Right lobe of liver (tissue), 6 donors: ENCODE measurements at regions not wholly inside any gene's neighbourhood (a gene's known extent, or its start where the extent isn't known, plus 50 kb on each side); places are given as distances from the start of the nearest gene placed in this dataset.

Source experiments
- ATAC-seq, 4 donors: fragments of 200-7000 bp; cut with Tn5 transposase; one replicate each; pipeline ENCODE4 v1.9.1; 2020; ENCODE audit warnings: mild to moderate bottlenecking in 4 of 4, moderate library complexity in 4 of 4
- DNase-seq, 3 donors: peaks; one replicate each; pipeline ENCODE4 v3.0.0-alpha.2; 2020
- H3K27ac ChIP-seq, 3 donors: fragments of 200-600 bp; one replicate each; pipeline ENCODE4 v1.8.0; 2022
- H3K27me3 ChIP-seq, 2 donors: fragments of 200-600 bp; one replicate each; pipeline ENCODE4 v1.8.0; 2022
- H3K36me3 ChIP-seq, 4 donors: fragments of 200-600 bp; sonication (generic) in 1 of 4; one replicate each; pipeline versions ENCODE4 v1.5.1 to v1.8.0; 2017 to 2022; ENCODE audit warnings: control low read depth in 1 of 4
- H3K4me1 ChIP-seq, 4 donors: fragments of 200-600 bp; sonication (generic) in 1 of 4; one replicate each; pipeline versions ENCODE4 v1.5.1 to v1.8.0; 2017 to 2022; ENCODE audit warnings: control low read depth in 1 of 4
- H3K4me3 ChIP-seq, 3 donors: fragments of 200-600 bp; one replicate each; pipeline ENCODE4 v1.8.0; 2022
- H3K9me3 ChIP-seq, 4 donors: fragments of 200-600 bp; sonication (generic) in 1 of 4; one replicate each; pipeline versions ENCODE4 v1.5.1 to v1.8.0; 2017 to 2022; ENCODE audit warnings: control low read depth in 1 of 4
- POLR2A ChIP-seq: fragments of 450-650 bp; IDR thresholded peaks from one replicate; pipeline ENCODE4 v1.6.1; 2017; ENCODE audit warnings: antibody characterized with exemption, mild to moderate bottlenecking
- WGBS: methylation state at CpG from one replicate; pipeline ENCODE4 v1.1.6; 2018; ENCODE audit warnings: low coverage, low lambda C conversion rate; ENCODE audit not compliant: insufficient coverage; ENCODE audit errors: missing lambda C conversion rate; 5-methylcytosine and 5-hydroxymethylcytosine counted together
- intact Hi-C, 2 donors: fragments of 100-400 bp; cut with DNase I; formaldehyde crosslinking; loops; one replicate each; pipeline versions ENCODE4 v1.11.2 to v1.14.1; 2022
- TF ChIP-seq, protein P1 (sequence below), 4 donors: fragments of 200-600 bp in 3 of 4; fragments of 450-650 bp in 1 of 4; IDR thresholded peaks; one replicate each; pipeline versions ENCODE4 v1.5.1 to v1.8.0; 2016 to 2022; ENCODE audit warnings: antibody characterized with exemption in 4 of 4, mild to moderate bottlenecking in 2 of 4
- donor health status: DM: no; HTN: yes; CAD: no.
- donor health status: DM: no; HTN: no; CAD: no.
- donor health status: DM: no; HTN: no; CAD: no.
- donor health status: DM: no; HTN: yes; CAD: no.
- donor health status: DM: no; HTN: yes; CAD: no.

DNA sequence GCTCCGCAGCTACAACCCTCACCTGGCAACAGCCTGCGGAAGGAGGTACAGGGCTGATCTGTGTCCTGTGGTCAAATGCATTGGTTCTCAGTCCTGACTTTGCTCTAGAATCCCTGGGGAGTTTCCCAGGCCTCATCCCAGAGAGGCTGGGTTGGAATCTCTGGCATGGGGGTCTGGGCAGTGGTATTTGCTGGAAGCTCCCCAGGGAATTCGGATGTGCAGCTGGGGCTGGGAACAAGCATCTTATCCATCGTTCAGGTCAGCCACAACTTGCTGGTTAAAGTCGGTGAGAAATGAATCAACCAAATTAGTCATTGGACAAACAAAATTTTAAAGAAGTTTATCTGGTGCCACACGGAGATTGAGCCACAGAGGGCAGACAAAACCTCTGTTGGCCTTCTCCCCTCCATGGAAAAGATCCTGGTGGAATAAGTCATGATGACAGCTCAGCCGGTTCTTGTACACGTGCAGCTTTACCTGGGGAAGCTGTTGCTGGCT, 231.2 kb downstream of the FOXL1 start:
- intact Hi-C loops = no loop called here
- Histone ChIP-seq H3K4me1 (no peaks in the 10 kb centered on the region), H3K4me3 (no peak overlapping the region), H3K27me3 (no peaks in the 10 kb centered on the region), H3K36me3 (no peaks in the 10 kb centered on the region), H3K27ac (no peak overlapping the region), H3K9me3 (no peaks in the 10 kb centered on the region)
- TF ChIP-seq, protein P1, sequence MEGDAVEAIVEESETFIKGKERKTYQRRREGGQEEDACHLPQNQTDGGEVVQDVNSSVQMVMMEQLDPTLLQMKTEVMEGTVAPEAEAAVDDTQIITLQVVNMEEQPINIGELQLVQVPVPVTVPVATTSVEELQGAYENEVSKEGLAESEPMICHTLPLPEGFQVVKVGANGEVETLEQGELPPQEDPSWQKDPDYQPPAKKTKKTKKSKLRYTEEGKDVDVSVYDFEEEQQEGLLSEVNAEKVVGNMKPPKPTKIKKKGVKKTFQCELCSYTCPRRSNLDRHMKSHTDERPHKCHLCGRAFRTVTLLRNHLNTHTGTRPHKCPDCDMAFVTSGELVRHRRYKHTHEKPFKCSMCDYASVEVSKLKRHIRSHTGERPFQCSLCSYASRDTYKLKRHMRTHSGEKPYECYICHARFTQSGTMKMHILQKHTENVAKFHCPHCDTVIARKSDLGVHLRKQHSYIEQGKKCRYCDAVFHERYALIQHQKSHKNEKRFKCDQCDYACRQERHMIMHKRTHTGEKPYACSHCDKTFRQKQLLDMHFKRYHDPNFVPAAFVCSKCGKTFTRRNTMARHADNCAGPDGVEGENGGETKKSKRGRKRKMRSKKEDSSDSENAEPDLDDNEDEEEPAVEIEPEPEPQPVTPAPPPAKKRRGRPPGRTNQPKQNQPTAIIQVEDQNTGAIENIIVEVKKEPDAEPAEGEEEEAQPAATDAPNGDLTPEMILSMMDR (IDR thresholded peaks at IDR 0.05) = no peak
- no peak for TF ChIP-seq POLR2A
- DNase-seq (no peak), ATAC-seq (no peak)
- 32% methylated on average over 6 of the region's 8 CpGs for WGBS

DNA sequence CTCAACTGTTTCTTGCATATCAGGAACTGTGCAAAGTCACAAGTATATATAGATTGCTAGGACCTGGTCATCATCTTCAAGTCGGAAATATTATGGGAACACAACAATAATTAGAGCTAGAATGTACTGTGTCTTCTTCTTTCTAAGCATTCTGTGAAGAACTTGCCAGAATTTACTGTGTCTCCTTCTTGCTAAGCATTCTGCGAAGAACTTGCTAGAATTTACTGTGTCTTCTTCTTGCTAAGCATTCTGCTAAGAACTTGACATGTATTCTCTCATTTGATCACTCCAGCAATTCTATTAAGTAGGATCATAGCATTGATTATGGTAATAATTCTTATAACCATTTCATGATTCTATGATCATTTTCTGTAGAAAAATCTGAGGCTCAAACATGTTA, 231.7 kb downstream of the FOXL1 start:
- no peak for DNase-seq
- no peaks in the 10 kb centered on the region for H3K36me3 ChIP-seq
- intact Hi-C loops = no loop called here
- 59% methylated on average over 2 of the region's 2 CpGs for WGBS
- H3K27me3 ChIP-seq = no peaks in the 10 kb centered on the region
- TF ChIP-seq, protein P1 (IDR thresholded peaks at IDR 0.05) = no peak
- no peak for TF ChIP-seq POLR2A
- H3K9me3 ChIP-seq = no peaks in the 10 kb centered on the region
- ATAC-seq = no peak
- no peak overlapping the region for H3K4me3 ChIP-seq
- H3K27ac ChIP-seq = no peak overlapping the region
- no peaks in the 10 kb centered on the region for H3K4me1 ChIP-seq

DNA sequence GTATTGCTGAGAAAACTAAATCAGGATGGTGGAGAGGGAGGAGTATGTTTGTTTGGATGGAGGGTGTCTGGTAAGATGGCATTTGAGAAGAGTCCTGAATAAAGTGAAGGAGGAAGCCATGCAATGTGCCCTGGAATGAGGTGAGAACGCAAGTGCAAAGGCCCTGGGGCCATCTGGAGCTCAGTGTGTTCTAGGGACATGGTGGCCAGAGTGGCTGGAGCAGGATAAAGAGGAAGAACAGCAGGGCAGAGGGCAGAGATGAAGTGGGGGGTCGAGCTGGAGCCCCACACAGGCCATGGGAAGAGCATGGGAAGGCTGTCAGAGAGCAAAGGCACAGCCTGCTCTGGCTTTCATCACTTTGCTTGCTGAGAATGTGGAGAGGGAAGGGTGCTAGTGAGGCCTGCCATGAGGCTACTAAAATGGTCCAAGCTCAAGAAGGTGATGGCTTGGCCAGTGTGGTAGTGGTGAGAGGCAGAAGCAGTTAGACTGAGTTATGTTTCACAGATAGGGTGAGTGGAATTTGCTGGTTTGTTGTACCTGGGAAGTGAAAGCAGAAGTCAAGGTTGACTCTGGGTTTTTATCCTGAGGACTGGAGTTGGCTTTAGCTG, 234.1 kb downstream of the FOXL1 start:
- Histone ChIP-seq H3K36me3 (no peaks in the 10 kb centered on the region), H3K27ac (no peak overlapping the region), H3K4me3 (no peak overlapping the region), H3K27me3 (no peaks in the 10 kb centered on the region), H3K4me1 (no peaks in the 10 kb centered on the region), H3K9me3 (no peaks in the 10 kb centered on the region)
- DNase-seq (no peak), ATAC-seq (no peak)
- 47% methylated on average over 2 of the region's 2 CpGs for WGBS
- intact Hi-C loops = no loop called here
- TF ChIP-seq, protein P1 (IDR thresholded peaks at IDR 0.05) = no peak
- TF ChIP-seq POLR2A = no peak

DNA sequence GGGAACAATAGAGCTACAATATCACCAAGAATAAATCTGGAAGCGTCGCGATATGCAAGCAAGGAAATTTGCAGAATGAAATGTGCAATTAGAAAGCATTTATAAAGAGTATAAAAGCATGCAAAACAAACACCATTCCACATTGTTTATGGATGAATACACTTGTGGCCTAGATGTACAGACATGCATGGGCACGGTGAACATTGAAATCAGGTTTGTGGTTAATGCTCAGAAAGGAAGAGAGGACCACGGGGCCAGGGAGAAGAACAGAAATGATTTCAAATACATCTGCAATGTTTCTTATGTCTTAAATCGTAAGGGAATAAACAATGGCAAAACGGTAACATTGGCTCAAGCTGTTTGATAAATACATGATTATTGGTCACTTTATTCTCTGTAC, 235.9 kb downstream of the FOXL1 start:
- H3K4me3 ChIP-seq = no peak overlapping the region
- no peak for ATAC-seq
- no peaks in the 10 kb centered on the region for H3K27me3 ChIP-seq
- peaks cover 0 to 7% (median 0%) of the 10 kb centered on the region in 4 donors for H3K4me1 ChIP-seq
- H3K36me3 ChIP-seq = no peaks in the 10 kb centered on the region
- no peak for DNase-seq
- TF ChIP-seq POLR2A = no peak
- TF ChIP-seq, protein P1 (IDR thresholded peaks at IDR 0.05) = no peak
- intact Hi-C loops = no loop called here
- 58% methylated on average over 7 of the region's 7 CpGs for WGBS
- H3K9me3 ChIP-seq = no peaks in the 10 kb centered on the region
- no peak overlapping the region for H3K27ac ChIP-seq
